ENCODE measurements at regions not wholly inside any gene's neighbourhood (a gene's known extent, or its start where the extent isn't known, plus 50 kb on each side); places are given as distances from the start of the nearest gene placed in this dataset.

DNA sequence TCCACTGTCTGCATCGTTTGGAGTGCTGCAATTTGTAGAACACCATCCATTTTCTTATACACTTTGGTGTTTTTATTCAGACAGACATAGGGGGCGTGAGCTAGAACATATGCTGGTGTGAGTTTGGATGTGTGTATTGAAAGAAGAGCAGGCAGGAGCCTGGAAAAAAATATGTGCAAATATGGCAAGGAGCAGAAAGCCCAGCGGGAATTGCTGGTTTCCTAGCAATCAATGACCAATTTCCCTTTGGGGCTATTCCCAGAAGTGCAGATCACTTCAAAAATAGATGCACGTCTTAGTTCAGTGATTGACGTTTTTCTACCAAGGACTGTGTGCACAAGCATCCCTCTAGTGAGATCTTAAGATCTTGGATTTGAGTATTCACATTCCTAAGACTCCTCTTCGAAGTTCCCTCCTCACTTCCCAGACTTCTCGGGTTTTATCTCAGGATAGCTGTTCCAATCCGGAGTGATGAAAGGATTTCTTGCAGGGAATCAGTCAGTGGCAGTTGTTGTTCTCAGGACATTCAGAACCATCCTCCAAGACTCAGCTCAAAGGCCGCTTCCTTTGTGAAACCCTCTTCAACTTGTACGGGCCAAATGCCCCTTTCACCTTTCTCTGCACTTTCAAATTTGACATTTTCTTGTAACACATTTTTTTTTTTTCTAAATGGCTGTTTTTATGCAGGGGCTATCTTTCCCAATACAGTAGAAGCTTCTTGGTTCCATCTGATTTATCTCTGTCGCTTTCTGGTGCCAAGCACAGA lies 268.7 kb upstream of the ASIC2 start:
- TF ChIP-seq ATF3 (IDR thresholded peaks at IDR 0.05), result no peak
- TF ChIP-seq, protein P1, sequence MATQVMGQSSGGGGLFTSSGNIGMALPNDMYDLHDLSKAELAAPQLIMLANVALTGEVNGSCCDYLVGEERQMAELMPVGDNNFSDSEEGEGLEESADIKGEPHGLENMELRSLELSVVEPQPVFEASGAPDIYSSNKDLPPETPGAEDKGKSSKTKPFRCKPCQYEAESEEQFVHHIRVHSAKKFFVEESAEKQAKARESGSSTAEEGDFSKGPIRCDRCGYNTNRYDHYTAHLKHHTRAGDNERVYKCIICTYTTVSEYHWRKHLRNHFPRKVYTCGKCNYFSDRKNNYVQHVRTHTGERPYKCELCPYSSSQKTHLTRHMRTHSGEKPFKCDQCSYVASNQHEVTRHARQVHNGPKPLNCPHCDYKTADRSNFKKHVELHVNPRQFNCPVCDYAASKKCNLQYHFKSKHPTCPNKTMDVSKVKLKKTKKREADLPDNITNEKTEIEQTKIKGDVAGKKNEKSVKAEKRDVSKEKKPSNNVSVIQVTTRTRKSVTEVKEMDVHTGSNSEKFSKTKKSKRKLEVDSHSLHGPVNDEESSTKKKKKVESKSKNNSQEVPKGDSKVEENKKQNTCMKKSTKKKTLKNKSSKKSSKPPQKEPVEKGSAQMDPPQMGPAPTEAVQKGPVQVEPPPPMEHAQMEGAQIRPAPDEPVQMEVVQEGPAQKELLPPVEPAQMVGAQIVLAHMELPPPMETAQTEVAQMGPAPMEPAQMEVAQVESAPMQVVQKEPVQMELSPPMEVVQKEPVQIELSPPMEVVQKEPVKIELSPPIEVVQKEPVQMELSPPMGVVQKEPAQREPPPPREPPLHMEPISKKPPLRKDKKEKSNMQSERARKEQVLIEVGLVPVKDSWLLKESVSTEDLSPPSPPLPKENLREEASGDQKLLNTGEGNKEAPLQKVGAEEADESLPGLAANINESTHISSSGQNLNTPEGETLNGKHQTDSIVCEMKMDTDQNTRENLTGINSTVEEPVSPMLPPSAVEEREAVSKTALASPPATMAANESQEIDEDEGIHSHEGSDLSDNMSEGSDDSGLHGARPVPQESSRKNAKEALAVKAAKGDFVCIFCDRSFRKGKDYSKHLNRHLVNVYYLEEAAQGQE (IDR thresholded peaks at IDR 0.05), result no peak
- TF ChIP-seq, protein P2, sequence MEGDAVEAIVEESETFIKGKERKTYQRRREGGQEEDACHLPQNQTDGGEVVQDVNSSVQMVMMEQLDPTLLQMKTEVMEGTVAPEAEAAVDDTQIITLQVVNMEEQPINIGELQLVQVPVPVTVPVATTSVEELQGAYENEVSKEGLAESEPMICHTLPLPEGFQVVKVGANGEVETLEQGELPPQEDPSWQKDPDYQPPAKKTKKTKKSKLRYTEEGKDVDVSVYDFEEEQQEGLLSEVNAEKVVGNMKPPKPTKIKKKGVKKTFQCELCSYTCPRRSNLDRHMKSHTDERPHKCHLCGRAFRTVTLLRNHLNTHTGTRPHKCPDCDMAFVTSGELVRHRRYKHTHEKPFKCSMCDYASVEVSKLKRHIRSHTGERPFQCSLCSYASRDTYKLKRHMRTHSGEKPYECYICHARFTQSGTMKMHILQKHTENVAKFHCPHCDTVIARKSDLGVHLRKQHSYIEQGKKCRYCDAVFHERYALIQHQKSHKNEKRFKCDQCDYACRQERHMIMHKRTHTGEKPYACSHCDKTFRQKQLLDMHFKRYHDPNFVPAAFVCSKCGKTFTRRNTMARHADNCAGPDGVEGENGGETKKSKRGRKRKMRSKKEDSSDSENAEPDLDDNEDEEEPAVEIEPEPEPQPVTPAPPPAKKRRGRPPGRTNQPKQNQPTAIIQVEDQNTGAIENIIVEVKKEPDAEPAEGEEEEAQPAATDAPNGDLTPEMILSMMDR (IDR thresholded peaks at IDR 0.05; ENCODE audit: low read depth, low read length, missing input control), result no peak
- TF ChIP-seq TAF1 (conservative IDR thresholded peaks at IDR 0.05), result no peak
- no peak for TF ChIP-seq MAX (IDR thresholded peaks at IDR 0.05)

Measured in liver (tissue), 3 donors.